Spleen (tissue), 7 donors: ENCODE measurements at regions not wholly inside any gene's neighbourhood (a gene's known extent, or its start where the extent isn't known, plus 50 kb on each side); places are given as distances from the start of the nearest gene placed in this dataset.

Experiments used
- CTCF ChIP-seq, 11 experiments: fragments of 200-600 bp in 7 of 11; fragments of 450-650 bp in 4 of 11; sonication (generic) in 4 of 11; IDR thresholded peaks in 8 of 11; conservative IDR thresholded peaks in 3 of 11; 1 replicate in 7 of 11; 2 replicates in 4 of 11; pipeline versions ENCODE4 v1.4.0 to v1.8.0; 2016 to 2021; ENCODE audit warnings: antibody characterized with exemption in 11 of 11, inconsistent platforms in 4 of 11, mild to moderate bottlenecking in 1 of 11
- POLR2A ChIP-seq, 3 donors: fragments of 450-650 bp; IDR thresholded peaks; one replicate each; pipeline ENCODE4 v1.5.1; 2017; ENCODE audit warnings: antibody characterized with exemption in 3 of 3, mild to moderate bottlenecking in 1 of 3
- POLR2AphosphoS5 ChIP-seq, 3 donors: sonication (generic); formaldehyde crosslinking; IDR thresholded peaks; one replicate each; pipeline ENCODE4 v1.5.1; 2017; ENCODE audit warnings: antibody characterized with exemption in 3 of 3
- donor health status: DM: no; HTN: no; CAD: no; lungs with moderate emphysema.
- donor health status: DM: no; HTN: no; CAD: no.
- donor health status: DM: no; HTN: no; CAD: no.

DNA sequence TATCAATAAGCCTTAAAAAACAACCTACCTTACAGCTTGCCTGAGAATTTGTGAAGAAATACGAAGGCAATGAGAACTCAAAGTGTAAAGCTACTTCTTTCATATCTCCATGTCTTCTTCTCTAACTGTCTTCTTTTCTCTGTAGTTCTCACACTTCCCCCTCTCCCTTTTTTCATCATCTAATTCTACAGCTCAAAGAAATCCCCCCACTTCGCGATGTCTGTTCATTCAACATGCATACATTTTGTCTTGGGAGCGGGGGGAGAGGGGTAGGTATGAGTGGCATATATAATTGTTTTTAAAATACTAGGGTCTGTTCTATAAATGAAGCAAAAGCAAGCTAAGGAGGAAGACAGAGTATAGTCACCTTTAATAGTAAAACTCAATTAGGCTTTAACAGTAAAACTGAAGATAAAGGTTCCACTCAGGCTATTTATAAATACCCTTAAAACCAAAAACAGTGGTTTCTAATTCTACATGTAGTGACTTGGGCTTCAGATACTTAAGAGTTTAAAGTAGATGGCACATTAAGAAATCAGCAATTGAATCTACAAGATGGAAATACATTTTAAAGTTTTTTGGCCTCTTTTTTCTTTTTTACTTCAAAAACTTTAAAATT lies 106.9 kb downstream of the KLF12 start:
- TF ChIP-seq CTCF (IDR thresholded peaks at IDR 0.05 in 8 of 11, conservative IDR thresholded peaks at IDR 0.05 in 3 of 11) (no peak), POLR2A (IDR thresholded peaks at IDR 0.05) (no peak), POLR2AphosphoS5 (IDR thresholded peaks at IDR 0.05) (no peak)
